Smooth muscle cell of the brain vasculature (primary cell): ENCODE measurements at regions not wholly inside any gene's neighbourhood (a gene's known extent, or its start where the extent isn't known, plus 50 kb on each side); places are given as distances from the start of the nearest gene placed in this dataset.

Experiments
- DNase-seq: peaks from one replicate; pipeline ENCODE4 v3.0.0-alpha.2; 2012; ENCODE audit warnings: low read depth, low spot score

- no peak for DNase-seq
Observed at GRCh38 chr22:22395245-22395644, 113.3 kb downstream of the ZNF280B start.

DNA sequence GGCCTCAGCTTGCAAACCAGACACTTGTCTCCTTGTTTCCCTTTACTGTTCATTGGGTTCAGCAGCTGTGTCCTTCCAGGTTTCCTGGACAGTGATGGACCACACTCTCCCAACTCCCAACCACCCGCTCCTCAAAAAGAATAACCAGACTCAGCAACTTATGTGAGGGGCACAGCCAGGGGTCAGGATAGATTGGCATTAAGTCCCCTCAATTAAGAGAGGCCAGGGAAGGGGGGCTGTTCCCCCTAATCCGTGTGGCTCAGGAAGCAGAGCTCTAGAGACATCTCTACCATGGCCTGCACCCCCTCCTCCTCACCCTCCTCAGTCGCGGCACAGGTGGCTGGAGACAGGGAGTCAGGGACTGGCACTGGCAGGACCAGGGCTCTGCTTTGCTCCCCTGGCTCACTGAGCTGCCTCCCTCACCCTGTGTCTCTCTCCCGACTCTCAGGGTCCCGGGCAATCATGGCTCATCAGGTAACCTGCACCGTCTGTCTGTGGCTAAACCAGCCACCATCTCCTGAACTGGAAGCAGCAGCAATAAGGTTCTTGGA is 111.7 kb downstream of the ZNF280B start:
- no peak for DNase-seq

DNA sequence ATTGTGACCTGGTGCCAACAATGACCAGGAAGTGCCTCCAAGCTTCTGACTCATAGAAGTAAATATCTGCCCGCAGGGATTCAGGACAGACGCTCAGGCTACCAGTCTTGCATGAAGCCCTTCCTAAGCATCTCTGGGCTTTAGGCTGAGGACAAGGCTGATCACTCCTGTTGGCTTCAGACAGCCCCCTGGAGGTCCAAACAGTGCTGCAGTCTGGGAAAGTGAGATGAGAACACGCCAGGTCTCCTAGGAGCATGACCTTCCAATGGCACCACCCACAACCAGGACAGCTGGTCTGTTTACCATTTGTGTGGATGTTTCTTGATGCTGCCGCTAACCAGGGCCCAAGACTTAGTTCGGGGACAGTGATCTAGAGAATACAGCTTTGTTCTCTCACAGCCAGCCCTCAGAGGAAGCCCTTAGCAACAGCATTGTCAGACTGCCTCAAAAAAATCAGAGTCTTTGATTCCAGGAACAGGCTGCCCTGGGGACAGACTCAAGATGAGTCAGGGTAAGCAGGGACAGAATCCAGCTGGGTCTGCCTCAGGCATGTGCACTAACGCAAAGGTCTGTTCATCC is 111.2 kb downstream of the ZNF280B start:
- no peak for DNase-seq

GRCh38 chr22:22397875-22398524 is 110.5 kb downstream of the ZNF280B start:
- no peak for DNase-seq

- DNase-seq, result no peak
Observed at GRCh38 chr22:22398530-22399327, 109.8 kb downstream of the ZNF280B start.

DNA sequence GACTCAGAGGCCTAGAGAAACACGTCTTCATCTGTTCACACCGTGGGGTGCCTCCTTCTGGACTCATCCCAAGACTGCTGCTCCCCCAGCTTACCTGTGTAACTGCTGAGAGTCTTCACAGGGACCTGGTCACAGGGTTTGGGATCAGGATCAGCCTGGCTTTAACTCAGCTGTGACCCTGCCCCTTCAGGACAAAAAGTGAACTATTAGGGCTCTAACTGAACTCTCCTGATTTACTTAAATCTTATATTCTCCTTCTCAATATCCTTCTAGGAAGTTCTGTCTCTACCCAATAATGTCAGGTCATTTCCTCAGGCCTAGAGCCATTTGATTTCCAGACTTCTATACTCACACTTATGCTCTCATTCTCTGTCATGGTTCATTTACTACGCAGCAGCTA is 108.4 kb downstream of the ZNF280B start:
- no peak for DNase-seq

- no peak for DNase-seq
Observed at GRCh38 chr22:22400964-22401363, 107.6 kb downstream of the ZNF280B start.

GRCh38 chr22:22401381-22401780 is 107.2 kb downstream of the ZNF280B start:
- DNase-seq, result no peak

DNA sequence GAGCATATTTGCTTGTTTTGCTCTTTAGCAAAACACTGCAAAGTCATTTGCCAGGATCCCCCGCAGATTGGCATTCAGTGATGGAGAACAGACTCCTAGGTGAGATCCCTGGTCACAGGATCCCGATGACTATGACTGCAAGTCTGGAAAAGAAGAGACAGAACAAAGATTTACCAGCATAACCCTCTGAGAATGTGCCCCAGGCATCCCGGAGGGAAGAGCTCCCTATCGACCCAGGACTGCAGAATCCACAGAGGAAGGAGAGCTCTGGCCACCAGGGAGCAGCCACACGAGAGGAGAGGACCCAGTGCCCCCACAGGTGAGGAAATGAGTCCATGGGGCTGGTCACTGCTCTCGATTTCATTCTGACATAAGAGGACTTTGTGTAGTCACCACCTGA is 105.2 kb downstream of the ZNF280B start:
- DNase-seq, result no peak

DNA sequence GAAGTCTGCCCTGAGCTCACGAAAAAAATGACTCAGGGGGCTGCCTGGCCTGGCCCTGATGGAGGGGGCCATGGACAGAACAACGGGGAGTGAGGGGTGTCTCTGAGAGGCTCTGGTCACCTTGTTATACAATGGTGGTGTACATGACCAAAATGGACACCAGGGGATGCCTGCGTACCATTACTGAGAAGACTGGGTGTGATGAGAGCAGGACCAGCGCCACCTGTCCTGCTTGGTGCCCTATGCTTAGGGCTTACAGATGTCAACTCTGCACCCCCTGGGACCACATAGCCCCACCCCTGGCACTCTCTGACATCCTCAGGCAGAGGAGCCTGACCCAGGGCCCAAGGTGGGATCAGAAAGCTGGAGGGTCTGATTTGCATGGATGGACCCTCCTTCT is 104.8 kb downstream of the ZNF280B start:
- DNase-seq, result no peak

DNA sequence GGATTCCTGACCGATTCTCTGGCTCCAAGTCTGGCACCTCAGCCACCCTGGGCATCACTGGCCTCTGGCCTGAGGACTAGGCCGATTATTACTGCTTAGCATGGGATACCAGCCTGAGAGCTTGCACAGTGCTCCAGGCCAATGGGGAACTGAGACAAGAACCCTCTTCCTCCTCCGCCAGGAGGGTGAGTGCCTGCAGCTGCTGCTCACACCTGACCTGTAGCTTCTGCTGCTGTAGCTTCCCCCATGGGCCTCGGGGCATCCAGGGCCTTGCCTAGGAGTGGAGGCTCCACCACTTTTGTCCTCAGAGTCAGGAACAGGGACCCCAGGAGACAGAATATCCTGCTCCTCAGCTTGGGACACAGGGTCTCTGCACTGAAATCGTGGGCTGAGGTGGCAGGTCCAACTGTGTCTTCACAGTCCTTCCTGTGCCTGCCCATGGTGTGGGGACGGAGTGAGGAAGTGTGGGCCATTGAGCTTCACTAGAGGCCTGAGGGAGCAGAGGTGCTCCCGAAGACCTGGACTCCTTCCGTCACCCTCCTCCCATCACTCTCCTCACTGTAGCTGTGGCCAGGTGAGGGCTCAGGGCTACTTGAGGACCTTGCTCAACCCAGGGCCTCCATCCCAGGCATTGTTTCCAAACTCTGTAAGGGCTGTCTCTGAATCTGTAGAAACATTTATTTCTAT is 103.8 kb downstream of the ZNF280B start:
- DNase-seq, result no peak

- DNase-seq, result no peak
Observed at GRCh38 chr22:22406445-22407027, 102.0 kb downstream of the ZNF280B start.

- no peak for DNase-seq
Observed at GRCh38 chr22:22407061-22407460, 101.5 kb downstream of the ZNF280B start.

- no peak for DNase-seq
Observed at GRCh38 chr22:22408269-22408668, 100.3 kb downstream of the ZNF280B start.

DNA sequence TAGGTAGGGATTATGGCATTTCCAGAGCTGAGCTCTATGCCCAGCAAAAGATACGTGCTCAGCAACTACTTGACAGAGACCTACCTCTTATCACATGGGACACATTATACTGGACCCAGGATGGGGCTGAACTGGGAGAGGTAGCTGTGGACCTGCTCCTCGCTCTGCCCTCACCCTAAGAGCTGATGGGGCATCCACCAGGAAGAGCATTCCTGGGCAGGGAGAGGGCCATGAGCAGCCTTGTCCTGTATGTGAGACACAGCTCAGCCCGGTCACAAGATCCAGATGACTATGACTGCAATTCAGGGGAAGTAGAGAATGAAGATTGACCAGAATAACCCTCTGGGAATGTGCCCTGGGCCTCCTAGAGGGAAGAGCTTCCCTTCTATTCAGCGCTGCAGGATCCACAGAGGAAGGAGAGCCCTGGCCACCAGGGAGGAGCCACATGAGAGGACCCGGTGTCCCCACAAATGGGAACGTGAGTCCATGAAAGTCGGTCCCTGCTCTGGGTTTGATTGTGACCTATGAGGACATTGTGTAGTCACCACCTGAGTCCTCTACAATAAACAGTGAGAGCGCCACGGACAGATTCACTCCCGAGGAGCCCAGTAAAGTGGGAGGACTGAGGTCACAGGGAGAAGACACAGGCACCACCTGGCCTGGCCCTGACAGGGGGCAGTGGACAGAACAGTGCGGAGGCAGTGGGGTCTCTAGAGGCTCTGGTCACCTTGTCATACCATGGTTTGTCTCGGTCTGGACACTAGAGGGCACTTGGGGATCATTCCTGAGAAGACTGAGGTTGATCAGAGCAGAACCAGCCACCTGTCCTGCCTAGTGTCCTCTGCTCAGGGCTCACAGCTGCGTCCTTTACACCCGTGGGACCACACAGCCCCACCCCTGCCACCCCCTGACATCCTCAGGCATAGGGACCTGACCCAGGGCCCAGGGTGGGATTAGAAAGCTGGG is 99.5 kb downstream of the ZNF280B start:
- DNase-seq, result no peak

DNA sequence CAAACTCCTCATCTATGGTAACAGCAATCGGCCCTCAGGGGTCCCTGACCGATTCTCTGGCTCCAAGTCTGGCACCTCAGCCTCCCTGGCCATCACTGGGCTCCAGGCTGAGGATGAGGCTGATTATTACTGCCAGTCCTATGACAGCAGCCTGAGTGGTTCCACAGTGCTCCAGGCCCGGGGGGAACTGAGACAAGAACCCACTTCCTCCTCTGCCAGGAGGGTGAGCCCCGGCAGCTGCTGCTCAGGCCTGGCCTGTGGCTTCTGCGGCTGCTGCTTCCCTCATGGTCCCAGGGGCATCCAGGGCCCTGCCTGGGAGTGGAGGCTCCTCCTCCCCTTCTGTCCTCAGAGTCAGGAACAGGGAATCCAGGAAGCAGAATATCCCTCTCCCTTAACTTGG is 98.4 kb downstream of the ZNF280B start:
- DNase-seq, result no peak

DNA sequence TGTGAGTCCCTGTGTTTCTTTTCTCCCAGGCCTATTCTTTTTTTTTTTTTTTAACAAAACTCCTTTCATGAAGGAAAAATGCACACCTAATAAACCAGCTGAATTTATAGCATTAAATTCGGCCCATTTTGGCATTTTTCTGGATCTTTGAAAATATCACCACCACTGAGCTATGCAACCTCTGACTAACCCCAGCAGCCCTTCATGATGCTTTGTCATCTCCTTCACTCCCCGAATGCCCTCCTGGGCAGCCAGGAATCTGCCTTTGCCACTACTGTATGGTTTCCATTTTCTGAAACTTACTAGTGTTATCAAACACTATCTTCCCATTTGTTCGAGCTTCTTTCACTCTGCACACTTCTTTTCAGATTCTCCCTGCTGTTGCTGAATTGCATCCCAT is 97.9 kb downstream of the ZNF280B start:
- DNase-seq, result no peak

DNA sequence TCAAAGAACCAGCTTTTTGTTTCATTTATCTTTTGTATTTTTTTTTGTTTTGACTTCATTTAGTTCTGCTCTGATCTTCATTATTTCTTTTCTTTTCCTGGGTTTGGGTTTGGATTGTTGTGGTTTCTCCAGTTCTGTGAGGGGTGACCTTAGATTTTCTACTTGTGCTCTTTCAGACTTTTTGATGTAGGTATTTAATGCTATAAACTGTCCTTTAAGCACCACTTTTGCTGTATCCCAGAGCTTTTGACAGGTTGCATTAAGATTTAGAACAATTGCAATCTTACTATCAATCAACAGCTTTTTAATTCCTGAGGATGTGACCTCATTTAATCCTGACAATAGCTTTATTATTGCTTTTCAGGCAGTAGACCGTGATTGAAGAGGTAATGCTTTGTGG is 94.3 kb downstream of the ZNF280B start:
- DNase-seq, result no peak

- no peak for DNase-seq
Observed at GRCh38 chr22:22417495-22418162, 90.9 kb downstream of the ZNF280B start.

GRCh38 chr22:22418163-22418549 is 90.4 kb downstream of the ZNF280B start:
- DNase-seq, result no peak
